SKM-1 treated with dmso at 0.1 percent for 144 hours (cell line): ENCODE measurements at regions not wholly inside any gene's neighbourhood (a gene's known extent, or its start where the extent isn't known, plus 50 kb on each side); places are given as distances from the start of the nearest gene placed in this dataset.
"Not testable (repeated sequence)": the region's sequence is repeated elsewhere in the genome, so short reads cannot be mapped to it uniquely, and the experiment has no call there.

ENCODE experiments used
- DNase-seq: peaks from one replicate; lab custom pipeline; 2025; ENCODE audit not compliant: unreplicated experiment; lab: John Stamatoyannopoulos, UW

DNA sequence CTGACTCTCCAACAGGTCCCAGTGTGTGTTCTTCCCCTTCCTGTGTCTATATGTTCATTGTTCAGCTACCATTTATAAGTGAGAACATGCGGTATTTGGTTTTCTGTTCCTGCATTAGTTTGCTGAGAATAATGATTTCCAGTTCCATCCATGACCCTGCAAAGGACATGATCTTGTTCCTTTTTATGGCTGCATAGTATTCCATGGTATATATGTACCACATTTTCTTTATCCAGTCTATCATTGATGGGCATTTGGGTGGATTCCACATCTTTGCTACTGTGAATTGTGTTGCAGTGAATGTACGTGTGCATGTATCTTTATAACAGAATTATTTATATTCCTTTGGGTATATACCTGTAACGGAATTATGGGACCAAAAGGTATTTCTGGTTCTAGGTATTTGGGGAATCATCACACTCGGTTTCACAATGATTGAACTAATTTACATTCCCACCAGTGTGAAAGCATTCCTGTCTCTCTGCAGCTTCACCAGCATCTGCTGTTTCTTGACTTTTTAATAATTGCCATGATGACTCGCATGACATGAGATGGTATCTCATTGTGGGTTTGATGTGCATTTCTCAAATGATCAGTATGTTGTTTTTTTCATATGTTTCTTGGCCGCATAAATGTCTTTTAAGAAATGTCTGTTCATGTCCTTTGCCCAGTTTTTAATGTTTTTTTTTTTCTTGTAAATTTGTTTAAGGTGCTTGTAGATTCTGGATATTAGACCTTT is 60.2 kb downstream of the LSMEM1 start:
- DNase-seq = no peak

DNA sequence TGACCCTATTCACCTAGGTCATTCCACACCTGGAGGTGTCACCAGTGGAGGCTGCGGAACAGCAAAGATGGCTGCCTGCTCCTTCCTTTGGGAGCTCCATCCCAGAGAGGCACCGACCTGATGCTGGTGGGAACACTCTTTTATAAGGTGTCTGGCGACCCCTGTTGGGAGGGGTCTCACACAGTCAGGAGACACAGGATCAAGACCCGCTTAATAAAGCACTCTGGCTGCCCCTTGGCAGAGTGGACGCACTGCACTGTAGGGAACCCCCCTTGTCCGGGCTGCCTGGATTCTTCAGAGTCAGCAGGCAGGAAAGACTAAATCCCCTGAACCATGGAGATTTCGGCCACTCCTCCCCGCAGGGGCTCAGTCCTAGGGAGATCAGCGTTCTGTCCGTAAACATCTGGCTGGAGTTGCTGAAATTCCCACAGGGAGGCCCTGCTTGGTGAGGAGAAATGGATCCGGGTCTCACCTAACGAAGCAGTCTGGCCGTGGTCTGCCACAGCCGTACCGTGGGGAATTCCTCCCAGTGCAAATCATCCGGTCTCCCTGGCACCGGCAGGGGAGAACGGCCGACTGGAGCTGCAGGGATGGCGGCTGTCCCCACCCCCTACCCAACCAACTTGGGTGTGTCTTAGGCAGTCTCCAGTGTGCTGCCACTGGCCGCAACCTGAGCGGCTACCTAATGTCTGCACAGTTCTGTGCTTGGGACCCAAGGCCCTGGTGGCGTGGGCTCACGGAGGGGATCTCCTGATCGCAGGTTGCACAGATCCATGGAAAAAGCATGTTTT is 66.1 kb downstream of the LSMEM1 start:
- DNase-seq = no peak

DNA sequence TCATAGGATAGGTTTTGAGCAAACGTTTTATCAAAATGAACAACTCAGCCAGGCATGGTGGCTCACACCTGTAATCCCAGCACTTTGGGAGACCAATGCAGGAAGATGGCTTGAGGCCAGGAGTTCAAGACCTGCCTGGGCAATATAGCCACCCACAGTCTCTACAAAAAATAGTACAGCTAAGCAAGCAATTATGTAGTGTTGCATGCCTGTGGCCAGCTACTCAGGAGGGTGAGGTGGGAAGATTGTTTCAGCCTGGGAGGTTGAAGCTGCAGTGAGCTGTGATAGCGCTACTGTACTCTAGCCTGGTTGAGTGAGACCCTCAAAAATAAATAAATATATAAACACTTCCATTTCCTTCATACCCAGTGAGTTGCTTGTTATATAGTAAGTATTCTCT is 67.1 kb downstream of the LSMEM1 start:
- DNase-seq = no peak

- peak; percentile 70 for DNase-seq
These were observed 69.8 kb downstream of the LSMEM1 start for GRCh38 chr7:112550468-112551060.

- DNase-seq = not testable (repeated sequence)
These were observed 70.7 kb downstream of the LSMEM1 start for GRCh38 chr7:112551521-112551920.

DNA sequence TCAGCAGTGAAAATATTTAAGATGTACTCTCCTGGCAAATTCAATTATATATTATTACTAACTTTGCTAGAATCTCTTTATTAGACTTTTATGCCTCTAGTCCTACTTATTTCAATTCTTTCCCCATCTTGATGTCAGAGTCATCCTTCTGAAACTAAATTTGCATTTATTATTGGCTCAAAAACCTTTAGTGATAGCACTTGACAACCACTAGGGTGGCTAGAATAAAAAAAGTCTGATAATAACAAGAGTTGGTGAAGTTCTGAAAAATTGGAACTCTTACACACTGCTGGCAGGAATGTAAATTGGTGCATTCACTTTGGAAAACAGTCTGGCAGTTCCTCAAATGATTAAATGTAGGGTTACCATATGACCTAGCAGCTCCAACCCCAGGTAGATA is 73.8 kb downstream of the LSMEM1 start:
- DNase-seq = no peak

- DNase-seq = peak; percentile 18
These were observed 75.8 kb downstream of the LSMEM1 start for GRCh38 chr7:112556633-112557032.

DNA sequence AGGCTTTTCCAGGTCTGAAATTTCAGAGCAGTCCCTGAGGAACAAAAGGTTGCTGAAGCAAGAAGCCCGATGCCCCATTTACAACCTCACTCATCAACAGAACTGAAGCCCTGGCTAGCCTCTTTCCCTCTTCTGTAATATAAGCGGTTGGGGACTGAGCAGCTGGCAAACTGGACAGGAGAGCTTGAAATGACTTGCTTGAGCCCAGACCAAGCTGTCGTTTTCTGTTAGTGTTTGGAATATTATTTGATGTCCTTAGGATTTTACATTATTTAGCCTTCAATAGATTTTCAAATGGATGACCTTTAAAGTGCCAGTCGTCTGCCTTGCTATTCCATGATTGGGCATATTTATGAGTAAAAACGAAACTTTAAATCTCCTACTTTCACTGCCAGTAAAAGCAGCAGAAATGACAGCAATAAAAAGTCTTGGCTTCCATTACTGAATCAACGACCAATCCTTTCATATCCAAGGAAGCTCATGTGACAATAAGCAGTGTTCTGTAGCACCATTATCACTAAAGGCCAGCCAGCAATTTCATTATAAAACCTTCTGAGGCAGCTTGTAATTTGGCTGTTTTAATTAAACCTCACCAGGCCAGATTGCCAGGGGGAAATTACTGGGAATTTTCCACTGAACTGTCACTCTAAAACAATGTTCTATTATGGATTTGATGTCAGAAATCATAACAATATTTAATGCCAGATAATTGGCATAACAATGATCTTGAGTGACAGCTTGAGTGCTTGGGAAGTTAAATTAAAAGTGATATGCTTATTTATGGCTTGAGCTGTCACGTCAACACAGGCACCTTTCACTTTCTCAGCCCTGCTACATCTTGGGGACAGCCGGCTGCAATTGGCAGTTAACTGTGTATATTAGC is 85.9 kb downstream of the LSMEM1 start:
- no peak for DNase-seq

DNA sequence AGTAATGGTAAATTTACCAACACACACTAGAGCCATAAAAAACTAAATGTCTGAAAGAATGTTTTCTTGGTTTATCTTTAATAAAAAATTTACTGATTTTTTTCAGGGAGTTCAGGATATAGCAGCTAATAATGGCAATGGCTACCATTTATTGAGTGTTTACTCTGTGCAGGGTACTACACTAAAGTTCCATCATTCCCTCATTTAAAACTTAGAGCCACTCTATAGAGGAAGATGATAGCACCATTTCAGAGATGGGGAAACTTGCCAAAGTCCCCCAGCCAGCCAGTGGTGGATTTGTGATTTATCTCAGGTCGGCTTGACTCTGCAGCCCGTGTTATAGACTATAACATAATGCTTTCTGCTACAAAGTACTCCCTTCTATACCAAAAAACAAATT is 86.6 kb downstream of the LSMEM1 start:
- DNase-seq = no peak

DNA sequence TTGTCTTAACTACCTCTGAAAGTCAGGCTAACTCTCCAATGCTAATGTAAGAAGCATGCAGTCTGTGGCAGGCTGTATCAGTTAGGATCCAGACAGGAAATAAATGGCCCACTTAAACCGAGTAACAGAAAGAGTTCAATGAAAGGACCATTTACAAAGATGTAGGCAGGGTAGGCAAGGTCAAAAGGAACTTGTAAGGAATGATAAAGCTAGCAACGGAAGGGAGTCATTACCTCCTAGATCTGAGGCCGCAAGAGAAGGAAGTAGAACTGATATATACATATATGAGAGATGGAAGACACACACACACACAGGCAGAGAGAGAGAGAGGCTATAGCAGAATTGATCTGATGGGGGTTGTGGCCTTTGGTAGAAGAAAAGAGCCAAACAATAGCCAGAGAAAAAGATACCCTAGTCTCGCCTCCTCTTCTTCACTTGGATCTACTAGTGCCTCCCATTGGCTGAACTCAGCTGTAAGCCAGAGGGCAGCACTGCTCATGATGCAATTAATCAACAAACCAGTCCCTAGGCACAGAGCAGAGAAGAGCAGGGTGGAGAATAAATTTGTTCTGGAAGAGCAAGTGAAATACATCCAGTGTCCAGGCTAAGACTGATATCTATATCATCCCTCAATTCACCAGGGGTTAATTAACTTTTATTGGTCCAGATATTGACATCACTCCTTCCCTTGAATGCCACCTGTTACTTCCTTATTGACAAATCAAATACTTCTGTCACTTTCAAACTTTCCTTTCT is 91.2 kb downstream of the LSMEM1 start:
- no peak for DNase-seq

DNA sequence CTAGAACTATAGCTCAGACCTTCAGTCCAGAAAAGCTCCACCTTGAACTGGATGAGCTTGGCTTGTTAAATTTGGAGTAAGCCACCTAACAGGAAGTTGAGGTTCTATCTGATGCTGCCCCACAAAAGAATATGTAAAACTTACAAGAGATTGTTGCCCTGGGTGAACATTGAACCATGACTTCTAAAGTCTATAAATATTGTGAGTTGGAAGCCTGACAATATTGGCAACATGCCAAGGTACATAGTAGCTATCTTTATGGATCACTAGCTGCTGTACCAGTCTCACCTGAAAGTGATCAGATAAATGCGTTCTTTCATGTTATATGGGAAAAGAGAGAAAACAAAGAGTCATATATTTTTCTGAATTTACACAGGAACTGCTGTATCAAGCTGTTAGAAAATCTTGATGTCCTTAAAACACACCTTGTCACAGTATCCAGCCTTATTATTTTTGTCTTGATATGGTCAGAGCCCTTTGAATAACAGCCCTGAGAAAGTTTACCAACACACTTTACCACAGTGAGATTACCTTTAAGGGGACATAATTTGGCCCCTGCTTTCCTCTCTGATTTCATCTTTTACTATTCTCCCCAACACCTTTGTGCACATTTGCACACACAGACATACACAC is 92.0 kb downstream of the LSMEM1 start:
- DNase-seq = no peak

DNA sequence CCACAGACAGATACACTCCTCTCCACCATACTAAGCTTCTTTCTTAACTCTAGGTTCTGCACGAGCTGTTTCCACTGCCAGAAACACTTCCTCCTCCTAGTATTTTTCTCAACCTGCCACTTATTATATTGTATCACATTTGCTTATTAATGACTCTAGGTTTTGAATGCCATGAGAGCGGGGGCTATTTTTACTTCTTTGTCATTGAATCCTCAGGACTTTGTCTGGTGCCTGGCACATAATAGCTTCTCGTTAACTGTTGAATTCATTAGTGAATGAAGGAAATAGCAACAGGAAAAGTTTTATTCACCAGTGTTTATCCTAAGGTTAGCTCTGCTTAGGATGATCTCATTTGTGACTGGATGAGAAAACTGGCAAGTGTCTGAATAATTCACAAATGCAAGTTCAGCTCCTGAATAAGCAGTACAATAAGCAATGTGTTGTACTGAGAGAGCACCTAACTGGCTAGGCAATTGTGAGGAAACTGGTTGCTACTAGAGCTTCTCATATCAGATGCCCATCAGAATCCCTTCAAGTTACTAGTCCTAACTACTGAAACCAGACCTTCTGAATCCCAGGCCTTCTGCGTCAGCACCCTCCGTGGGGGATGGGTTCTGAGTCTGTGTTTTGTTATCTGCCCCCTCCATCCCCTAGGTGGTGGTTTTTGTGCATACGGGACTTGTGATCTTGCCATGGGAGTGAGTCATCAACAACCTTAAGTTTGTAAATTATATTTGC is 92.7 kb downstream of the LSMEM1 start:
- DNase-seq = no peak

GRCh38 chr7:112575864-112576263 is 95.1 kb downstream of the LSMEM1 start:
- DNase-seq = no peak

DNA sequence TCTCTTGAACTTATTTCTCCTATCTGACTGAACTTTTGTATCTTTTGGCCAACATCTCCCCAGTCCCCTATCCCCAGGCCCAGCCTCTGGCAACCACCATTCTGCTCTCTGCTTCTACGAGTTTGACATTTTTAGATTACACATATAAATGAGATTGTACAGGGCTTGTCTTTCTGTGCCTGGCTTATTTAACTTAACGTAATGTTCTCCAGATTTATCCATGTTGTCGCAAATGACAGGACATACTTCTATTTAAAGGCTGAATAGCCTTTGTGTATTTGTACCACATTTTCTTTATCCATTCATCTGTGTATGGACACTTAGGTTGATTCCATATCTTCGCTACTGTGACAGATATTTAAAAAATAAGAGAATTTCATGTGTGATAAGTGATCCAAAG is 98.6 kb downstream of the LSMEM1 start:
- DNase-seq = no peak

DNA sequence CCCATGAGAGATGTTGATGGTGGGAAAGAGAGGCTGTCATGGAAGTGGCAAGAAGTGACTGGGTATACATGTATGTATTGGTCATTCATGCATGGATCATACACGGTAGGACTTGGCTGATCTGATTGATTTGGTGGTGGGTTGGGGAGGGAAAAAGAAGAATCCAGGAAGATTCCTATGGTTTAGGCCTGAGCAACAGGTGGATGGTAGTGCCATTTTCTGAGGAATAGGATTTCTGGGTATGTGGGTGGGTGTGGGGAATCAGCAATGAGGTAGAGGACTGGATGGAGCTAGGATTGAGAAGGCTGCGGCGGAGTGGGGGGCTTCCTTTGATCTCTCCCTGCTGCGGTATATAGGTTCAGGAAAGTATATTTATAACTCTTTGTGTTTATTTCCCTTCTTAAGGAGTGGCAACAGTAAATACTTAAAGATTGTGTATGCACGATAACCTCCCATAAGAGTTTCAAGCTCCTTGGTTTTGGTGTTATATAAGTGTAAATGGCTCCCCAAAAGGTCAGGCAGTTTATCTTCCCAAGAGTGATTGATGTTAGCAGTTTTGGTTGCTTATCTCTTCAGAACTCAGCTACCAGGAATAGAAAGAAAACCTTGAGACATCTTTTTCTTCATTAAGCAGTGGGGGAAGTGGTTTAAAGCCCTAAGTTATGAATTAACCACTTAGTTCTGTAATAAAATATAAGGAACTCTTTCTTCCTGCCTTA is 100.1 kb downstream of the LSMEM1 start:
- no peak for DNase-seq

DNA sequence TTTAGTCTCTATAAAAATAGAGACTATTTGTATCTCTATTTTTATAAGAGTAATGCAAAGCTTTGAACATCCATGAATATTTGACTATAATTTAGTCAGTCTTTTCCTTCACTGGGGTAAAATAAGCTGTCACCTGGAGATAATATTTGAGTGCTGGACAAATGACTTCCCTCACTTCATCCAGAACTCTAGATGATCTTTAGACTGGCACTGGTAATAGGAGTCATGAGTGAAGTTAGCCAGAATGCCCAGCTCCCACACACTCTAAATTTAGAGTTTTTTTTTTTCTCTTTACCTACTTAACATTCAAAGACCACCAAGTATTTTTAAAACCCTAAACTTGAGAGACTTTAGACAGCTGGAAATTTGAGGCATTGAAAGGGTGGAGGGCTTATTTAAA is 100.7 kb downstream of the LSMEM1 start:
- no peak for DNase-seq

DNA sequence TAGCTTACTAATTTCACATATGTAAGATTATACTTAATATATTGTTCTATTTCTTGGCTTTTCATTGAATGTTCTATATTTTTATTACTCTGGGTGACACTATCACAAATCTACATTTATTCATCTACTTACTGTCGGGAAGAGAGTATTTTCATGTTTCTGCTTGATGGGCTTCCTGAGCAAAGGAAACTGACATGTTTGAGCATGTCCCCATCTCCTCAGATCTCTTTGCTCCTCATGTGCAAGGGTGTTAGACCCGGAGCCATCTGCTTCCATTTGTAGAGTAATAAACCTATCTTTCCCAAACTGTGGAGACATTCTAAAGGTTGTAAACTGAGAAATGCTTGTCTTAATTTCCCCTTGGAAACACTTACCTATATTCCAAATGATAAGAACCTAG is 103.5 kb downstream of the LSMEM1 start:
- DNase-seq = no peak

DNA sequence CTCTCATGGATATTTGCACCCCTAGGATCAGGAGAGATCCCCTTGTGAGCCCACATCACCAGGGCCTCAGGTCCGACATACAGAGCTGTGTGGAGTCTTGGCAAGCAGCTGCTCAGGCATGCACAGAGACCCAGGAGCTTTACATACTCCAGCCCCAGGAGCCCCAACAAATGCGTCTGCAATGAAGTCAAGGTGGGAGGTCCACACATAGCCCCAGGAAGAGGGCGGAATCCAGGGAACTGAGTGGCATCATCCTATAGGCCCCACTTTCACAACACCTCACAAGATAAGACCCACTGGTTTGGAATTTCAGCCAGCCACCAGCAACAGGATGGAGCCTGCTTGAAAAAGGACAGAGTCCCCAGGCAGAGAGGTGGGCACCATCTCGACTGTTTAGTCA is 106.7 kb downstream of the LSMEM1 start:
- DNase-seq = no peak
